COLO668 (cell line): ENCODE measurements at regions not wholly inside any gene's neighbourhood (a gene's known extent, or its start where the extent isn't known, plus 50 kb on each side); places are given as distances from the start of the nearest gene placed in this dataset.

Experiments used
- DNase-seq: peaks from one replicate; lab custom pipeline; 2025; ENCODE audit not compliant: unreplicated experiment; lab: John Stamatoyannopoulos, UW

- no peak for DNase-seq
Observed at GRCh38 chr3:76061654-76062053, 276.3 kb upstream of the ZNF717 start.

DNA sequence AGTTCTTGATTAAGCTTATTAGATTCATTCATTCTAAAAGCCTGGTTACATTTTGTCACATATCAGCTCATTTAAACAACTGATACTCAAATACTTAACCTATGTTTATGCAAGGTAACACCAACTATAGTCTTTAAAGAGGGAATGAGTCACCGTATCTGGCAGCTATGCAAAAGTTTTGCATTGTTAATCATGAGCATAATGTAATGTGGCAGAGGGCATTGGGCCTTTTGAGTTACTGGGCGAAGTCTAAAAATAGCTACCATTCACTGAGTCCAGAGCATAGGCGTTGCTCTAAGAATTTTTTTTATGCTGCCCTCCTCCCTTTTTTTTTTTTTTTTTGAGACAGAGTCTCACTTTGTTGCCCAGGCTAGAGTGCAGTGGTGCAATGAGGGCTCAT lies 277.7 kb upstream of the ZNF717 start:
- DNase-seq = no peak

DNA sequence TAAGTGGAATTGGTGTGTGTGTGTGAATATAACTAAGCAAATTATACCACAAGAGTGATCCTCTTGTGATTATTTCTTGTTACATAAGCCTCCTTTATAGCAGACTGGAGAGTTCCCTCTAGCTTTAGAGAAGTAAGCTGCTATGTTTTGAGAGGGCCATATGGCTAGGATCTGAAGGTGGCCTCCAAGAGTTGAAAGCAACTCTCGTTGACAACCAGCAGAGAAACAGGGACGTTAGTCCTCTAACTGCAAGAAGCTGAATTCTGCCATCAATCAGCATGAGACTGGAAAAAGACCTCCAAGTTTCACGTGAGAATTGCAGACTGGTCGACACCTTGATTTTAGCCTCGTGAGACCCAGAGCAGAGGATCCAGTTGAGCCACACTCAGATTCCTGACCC lies 278.5 kb upstream of the ZNF717 start:
- DNase-seq = no peak

- DNase-seq = no peak
Observed at GRCh38 chr3:76065964-76066363, 280.6 kb upstream of the ZNF717 start.

- no peak for DNase-seq
Observed at GRCh38 chr3:76078101-76078500, 292.8 kb upstream of the ZNF717 start.

GRCh38 chr3:76083992-76084391 lies 298.6 kb upstream of the ZNF717 start:
- DNase-seq = no peak

DNA sequence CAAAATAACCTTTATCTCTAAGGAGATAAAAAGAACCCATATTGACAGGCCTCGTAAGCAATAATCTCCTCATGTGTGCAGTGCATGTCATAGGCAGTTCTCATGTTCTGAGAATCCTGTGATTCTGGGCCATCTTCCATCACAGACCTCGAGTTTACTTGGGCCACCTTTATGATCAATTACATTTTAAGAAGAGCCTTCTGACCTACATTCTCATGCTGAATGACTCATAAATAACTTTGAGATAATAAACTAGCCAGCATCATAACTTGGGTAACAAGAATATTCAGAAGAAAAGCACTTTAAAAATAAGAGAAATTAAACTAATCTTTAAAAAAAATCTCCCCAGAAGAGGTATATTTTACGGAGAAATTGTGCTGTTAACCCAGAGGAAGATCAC lies 310.7 kb upstream of the ZNF717 start:
- DNase-seq = no peak

GRCh38 chr3:76096836-76097588 lies 311.7 kb upstream of the ZNF717 start:
- no peak for DNase-seq

GRCh38 chr3:76097589-76097969 lies 312.2 kb upstream of the ZNF717 start:
- no peak for DNase-seq

- no peak for DNase-seq
Observed at GRCh38 chr3:76099956-76100355, 314.6 kb upstream of the ZNF717 start.

DNA sequence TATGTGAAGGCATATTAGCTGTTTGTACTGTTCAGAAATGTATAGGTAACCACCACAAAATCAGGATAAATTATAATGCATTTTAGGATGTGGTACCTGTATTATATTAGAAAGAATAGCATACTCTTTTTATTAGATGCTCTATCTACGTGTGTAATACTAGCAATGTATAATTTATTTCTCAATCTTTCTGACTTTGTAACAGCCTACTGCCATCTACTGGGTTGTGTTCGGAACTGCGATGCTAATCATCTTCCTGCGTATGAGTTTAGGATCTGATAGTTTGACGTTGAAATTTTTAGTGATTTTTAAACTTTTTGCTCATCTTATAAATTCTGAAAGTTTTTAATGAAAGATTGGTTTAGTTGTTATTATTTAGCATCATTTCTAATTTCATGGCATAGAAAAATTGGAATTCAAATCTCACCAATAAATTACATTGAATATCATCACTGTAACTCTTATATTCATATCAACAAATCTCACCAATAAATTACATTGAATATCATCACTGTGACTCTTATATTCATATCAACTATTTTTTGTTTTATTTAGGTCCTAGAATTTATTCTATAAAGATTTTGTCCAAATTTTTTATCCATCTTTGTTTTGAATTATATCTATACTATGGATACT lies 322.7 kb upstream of the ZNF717 start:
- no peak for DNase-seq

- DNase-seq = no peak
Observed at GRCh38 chr3:76111808-76112207, 326.5 kb upstream of the ZNF717 start.

DNA sequence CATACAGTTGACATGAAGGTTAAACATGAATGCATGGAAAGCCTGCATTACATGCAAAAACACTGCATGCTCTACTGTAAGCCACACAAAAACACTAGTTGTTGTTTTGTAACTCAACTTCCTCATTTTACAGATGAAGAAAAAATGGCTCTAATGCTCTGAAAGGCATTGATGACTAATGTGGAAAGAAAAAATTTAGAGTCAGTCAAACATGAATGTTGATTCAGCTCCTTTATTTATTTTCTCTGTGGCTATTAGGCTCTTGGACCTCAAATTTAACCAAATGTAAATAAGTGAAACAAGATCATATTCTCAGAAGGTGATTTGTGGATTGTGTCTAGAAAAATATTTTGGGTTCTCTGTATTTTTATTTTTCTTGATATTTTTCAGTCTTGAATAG lies 336.7 kb upstream of the ZNF717 start:
- no peak for DNase-seq

DNA sequence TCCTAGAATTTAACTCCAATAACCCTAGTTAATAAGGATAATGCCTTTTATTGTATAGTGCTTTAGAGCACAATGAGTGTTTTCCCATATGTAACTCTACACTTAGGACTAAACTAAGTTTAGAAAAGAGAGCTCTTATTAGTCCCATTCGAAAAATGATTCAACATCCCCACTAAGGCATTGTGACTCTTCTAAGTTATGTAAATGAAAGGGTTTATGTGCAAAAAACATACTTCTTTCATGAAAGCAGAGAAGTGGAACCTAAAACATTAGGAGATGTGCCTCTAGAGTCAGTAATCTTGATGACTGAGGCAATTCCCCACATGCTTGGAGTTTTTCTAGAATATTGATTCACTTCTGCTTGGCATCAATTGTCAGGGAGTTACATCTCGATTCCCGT lies 344.1 kb upstream of the ZNF717 start:
- no peak for DNase-seq

- no peak for DNase-seq
Observed at GRCh38 chr3:76131396-76132153, 346.2 kb upstream of the ZNF717 start.

- DNase-seq = no peak
Observed at GRCh38 chr3:76132154-76132470, 346.8 kb upstream of the ZNF717 start.

DNA sequence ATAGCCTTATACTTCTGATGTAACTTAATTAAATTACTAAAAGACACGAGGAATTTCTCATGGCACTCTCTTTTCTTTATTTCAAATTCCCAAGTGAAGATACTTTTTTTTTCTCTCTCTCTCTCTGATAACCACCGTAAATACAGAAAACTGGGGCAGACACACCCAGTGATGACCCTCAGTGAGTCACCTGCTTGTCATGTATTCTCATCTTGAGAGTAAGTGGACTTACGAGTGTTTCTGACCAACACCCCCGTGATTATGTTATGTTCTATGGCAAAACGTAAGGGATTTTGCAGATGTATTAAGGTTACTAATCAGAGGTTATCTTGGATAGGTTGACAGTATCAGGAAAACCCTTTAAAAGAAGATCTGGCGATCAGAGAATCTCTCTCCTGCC lies 348.8 kb upstream of the ZNF717 start:
- DNase-seq = no peak

DNA sequence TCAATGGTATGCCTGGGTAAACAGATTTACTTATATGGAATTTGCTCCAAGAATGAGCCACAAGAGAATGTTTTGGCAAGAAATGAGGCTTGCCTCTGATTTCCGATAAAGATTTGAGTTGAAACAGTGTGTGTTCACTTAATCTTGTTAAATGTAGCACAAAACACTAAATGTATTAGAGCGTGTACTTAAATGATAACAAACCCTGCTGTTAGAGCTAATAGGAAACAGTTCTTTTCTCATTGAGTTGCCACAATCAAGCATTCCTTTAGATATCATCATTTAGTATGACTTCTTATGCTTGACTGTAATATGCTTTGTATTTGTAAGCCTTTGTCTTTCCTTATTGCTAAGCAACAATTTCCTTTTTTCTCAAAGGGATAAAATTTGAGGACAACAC lies 353.6 kb upstream of the ZNF717 start:
- no peak for DNase-seq

GRCh38 chr3:76147846-76148245 lies 362.5 kb upstream of the ZNF717 start:
- DNase-seq = no peak

- DNase-seq = no peak
Observed at GRCh38 chr3:76152028-76152427, 366.7 kb upstream of the ZNF717 start.

DNA sequence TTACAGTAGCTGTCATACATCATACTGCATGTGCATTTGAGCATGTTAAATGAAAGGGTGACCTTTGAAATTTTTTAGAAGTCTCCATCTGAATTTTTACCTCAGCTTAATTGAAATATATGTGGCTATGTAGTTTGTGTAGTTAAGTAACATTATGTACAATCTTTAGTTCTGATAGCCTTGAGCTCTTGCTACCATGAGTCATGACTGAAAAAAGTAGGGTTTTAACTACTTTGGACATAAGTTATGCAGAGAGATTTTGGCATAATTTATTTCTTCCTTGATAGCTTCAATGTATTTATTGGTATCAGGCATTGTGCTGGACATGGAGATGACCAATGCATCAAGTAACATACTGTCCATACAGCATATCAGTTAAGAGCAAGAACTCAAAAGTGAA lies 376.5 kb upstream of the ZNF717 start:
- DNase-seq = no peak

DNA sequence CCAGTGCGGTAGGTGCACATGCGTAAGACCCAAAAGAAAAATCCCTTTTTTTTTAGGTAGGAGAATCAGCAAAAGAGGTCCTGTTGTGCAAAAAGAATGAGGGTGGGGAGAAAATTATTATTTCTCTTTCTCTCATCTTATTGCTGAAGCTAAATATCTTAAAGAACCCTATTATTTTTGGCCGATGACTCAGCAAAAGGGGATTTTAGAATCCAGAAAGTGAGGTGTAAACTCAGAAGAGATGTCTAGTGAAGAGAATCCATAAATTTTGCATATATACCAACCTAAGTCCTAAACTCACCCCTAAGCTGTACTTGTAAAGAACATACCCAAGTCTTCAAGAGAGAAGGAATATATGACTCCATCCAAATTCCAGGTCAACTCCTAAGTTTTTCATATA lies 386.3 kb upstream of the ZNF717 start:
- no peak for DNase-seq
